ENCODE measurements at regions not wholly inside any gene's neighbourhood (a gene's known extent, or its start where the extent isn't known, plus 50 kb on each side); places are given as distances from the start of the nearest gene placed in this dataset.

DNA sequence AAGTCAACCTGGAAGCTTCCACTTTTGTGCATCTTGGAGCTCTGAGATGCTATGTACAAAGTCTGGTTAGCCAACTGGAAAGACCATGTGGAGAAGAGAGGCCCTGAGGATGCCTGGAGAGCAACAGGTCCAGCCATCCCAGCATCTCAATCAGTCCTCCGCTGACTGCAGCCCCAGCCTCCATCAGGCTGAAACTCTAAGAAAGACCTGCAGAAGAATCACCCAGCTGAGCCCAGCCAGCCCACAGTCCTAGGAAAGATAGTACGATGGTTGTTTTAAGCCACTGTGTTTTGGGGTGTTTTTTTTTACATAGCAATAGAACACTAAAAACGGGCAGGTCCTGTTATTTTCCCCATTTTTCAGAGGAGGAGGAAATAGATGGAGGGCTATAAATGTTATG is 84.0 kb downstream of the NCR2 start:
- peaks cover 7% of the 10 kb centered on the region for H3K9me3 ChIP-seq (replicated peaks; ENCODE audit: control insufficient read depth, low read depth, low read length)
- WGBS (ENCODE audit: insufficient coverage) = no CpG with 5 or more reads among the region's 3 CpGs
- H3K4me3 ChIP-seq (ENCODE audit: low read length) = no peak overlapping the region
- DNase-seq = no peak
- no peaks in the 10 kb centered on the region for H3K36me3 ChIP-seq (ENCODE audit: control insufficient read depth, insufficient read depth, low read length)
- H3K27ac ChIP-seq (ENCODE audit: low read length) = no peak overlapping the region
- H3K27me3 ChIP-seq (ENCODE audit: control insufficient read depth, insufficient read depth, low read length) = peaks cover 69% of the 10 kb centered on the region
- H3K4me1 ChIP-seq (ENCODE audit: control insufficient read depth, insufficient read depth, low read length) = peaks cover 7% of the 10 kb centered on the region

DNA sequence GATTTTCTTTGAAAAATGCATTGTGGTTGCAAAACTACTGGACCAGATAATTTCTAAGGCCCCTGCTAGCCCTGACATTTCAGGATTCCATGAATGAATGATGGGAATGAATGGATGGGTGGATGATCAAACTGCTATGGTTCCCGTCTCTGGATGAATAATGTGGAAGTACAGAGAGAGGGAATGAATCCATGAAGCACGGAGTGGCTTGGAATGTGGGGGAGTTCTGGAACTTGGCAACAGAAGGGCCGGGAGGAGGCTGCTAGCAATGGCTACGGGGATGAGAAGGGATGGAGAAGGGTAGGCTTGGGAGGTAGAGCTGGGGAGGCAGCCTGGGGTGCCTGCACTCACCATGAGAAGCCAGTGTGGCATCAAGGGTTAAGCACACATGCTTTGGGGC is 84.8 kb downstream of the NCR2 start:
- Histone ChIP-seq H3K4me1 (ENCODE audit: control insufficient read depth, insufficient read depth, low read length) (peaks cover 10% of the 10 kb centered on the region), H3K4me3 (ENCODE audit: low read length) (no peak overlapping the region), H3K9me3 (replicated peaks; ENCODE audit: control insufficient read depth, low read depth, low read length) (peaks cover 7% of the 10 kb centered on the region), H3K36me3 (ENCODE audit: control insufficient read depth, insufficient read depth, low read length) (no peaks in the 10 kb centered on the region), H3K27ac (ENCODE audit: low read length) (no peak overlapping the region), H3K27me3 (ENCODE audit: control insufficient read depth, insufficient read depth, low read length) (peaks cover 65% of the 10 kb centered on the region)
- DNase-seq = no peak
- WGBS (ENCODE audit: insufficient coverage) = 81% methylated on average over 4 of the region's 4 CpGs

DNA sequence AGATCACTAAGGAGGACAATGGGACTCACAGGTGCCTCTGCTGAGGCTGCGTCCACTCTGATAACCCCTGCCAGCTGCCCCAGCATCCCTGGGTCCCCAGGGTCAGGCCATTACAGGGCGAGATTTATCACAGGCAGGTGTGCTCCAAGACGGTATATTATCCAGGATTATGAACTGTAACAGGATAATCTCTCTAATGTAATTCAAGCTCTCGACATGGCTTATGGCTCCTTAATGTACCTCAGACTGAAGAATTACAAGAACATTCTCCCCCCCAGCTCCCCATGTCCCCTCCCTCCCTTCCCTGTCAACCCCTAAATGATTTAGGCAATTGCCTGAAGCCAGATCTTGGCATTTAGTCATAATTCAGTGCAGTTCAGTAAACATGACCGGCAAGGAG is 86.8 kb downstream of the NCR2 start:
- H3K4me3 ChIP-seq (ENCODE audit: low read length) = no peak overlapping the region
- H3K27me3 ChIP-seq (ENCODE audit: control insufficient read depth, insufficient read depth, low read length) = peaks cover 66% of the 10 kb centered on the region
- WGBS (ENCODE audit: insufficient coverage) = 54% methylated on average over 4 of the region's 5 CpGs
- no peaks in the 10 kb centered on the region for H3K36me3 ChIP-seq (ENCODE audit: control insufficient read depth, insufficient read depth, low read length)
- peaks cover 7% of the 10 kb centered on the region for H3K9me3 ChIP-seq (replicated peaks; ENCODE audit: control insufficient read depth, low read depth, low read length)
- DNase-seq = no peak
- no peak overlapping the region for H3K27ac ChIP-seq (ENCODE audit: low read length)
- peaks cover 15% of the 10 kb centered on the region for H3K4me1 ChIP-seq (ENCODE audit: control insufficient read depth, insufficient read depth, low read length)

DNA sequence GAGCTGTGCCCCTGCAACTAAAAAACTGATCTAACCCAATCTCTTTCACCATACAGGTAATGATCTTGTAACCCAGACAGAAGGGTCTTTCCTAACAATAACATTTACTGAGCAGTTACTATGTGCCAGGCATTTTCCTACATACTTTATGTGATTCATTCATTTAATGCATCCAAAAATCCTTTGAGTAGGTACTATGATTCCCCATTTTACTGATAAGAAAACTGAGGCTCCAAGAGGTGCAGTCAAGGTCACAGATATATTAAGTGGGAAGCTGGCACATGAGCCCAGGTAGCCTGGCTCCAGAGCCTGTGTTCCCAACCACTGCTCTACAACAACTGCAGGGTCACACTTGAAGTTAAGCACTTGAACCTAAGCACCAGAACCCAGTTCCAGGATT is 87.6 kb downstream of the NCR2 start:
- peaks cover 7% of the 10 kb centered on the region for H3K9me3 ChIP-seq (replicated peaks; ENCODE audit: control insufficient read depth, low read depth, low read length)
- H3K36me3 ChIP-seq (ENCODE audit: control insufficient read depth, insufficient read depth, low read length) = no peaks in the 10 kb centered on the region
- H3K27me3 ChIP-seq (ENCODE audit: control insufficient read depth, insufficient read depth, low read length) = peaks cover 66% of the 10 kb centered on the region
- H3K4me1 ChIP-seq (ENCODE audit: control insufficient read depth, insufficient read depth, low read length) = peaks cover 23% of the 10 kb centered on the region
- no peak overlapping the region for H3K4me3 ChIP-seq (ENCODE audit: low read length)
- H3K27ac ChIP-seq (ENCODE audit: low read length) = no peak overlapping the region
- DNase-seq = no peak

DNA sequence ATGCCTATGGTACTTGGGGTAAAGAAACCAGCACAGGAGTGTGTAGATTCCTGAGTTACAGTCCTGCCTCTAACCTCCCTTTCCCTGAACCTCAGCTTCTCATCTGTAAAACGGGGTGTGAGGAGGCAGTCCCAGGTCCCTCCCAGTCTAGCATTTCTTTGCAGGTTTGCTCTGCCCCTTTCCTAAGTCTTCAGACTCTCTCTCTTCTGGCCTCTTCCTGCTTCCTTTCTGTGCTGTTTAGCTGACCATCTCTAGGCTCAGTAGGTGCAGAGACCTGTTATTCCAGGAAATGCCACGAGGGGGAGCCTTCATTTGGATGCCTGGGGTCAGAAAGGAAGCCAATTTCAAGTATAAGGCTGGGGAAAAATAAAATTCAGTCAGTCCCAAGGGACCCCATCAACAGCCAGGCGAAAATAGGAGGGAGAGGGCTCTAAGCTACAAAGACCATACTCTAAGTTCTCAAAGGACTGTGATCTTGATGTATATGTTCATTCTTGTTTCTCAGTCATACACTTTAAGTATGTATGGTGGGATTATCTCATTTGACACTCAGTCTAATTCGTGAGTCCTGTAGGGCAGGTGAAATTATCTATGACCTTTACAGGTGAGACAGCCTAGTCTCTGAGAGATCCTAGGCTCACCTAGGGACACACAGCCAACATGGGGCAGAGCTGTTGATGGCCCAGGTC is 89.1 kb downstream of the NCR2 start:
- Histone ChIP-seq H3K9me3 (replicated peaks; ENCODE audit: control insufficient read depth, low read depth, low read length) (peaks cover 2% of the 10 kb centered on the region), H3K27me3 (ENCODE audit: control insufficient read depth, insufficient read depth, low read length) (peaks cover 73% of the 10 kb centered on the region), H3K27ac (ENCODE audit: low read length) (no peak overlapping the region), H3K36me3 (ENCODE audit: control insufficient read depth, insufficient read depth, low read length) (no peaks in the 10 kb centered on the region), H3K4me3 (ENCODE audit: low read length) (no peak overlapping the region), H3K4me1 (ENCODE audit: control insufficient read depth, insufficient read depth, low read length) (peaks cover 33% of the 10 kb centered on the region)
- peak; percentile 87 for DNase-seq
- WGBS (ENCODE audit: insufficient coverage) = 0% methylated on average over 1 of the region's 4 CpGs

DNA sequence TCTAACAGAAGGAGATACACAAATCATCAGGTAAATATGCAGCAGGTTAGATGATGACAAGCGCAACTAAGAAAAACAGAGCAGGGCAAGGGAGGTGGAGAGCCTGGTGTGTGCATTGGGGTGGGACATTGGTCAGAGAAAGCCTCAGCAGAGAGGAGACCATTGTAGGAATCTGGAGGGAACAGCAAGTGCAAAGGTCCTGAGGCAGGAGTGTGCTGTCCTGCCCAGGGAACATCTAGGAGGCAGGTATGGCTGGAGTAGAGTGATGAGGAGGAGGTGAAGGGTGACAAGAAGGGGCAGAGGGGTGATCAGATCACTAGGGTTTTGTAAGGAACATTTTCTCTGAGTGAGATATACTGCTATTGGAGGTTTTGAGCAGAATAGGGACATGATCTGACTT is 90.1 kb downstream of the NCR2 start:
- Histone ChIP-seq H3K27me3 (ENCODE audit: control insufficient read depth, insufficient read depth, low read length) (peaks cover 74% of the 10 kb centered on the region), H3K4me3 (ENCODE audit: low read length) (no peak overlapping the region), H3K9me3 (replicated peaks; ENCODE audit: control insufficient read depth, low read depth, low read length) (no peaks in the 10 kb centered on the region), H3K36me3 (ENCODE audit: control insufficient read depth, insufficient read depth, low read length) (no peaks in the 10 kb centered on the region), H3K27ac (ENCODE audit: low read length) (no peak overlapping the region), H3K4me1 (ENCODE audit: control insufficient read depth, insufficient read depth, low read length) (peaks cover 36% of the 10 kb centered on the region)
- DNase-seq = no peak
- 100% methylated on average over 1 of the region's 1 CpG for WGBS (ENCODE audit: insufficient coverage)

DNA sequence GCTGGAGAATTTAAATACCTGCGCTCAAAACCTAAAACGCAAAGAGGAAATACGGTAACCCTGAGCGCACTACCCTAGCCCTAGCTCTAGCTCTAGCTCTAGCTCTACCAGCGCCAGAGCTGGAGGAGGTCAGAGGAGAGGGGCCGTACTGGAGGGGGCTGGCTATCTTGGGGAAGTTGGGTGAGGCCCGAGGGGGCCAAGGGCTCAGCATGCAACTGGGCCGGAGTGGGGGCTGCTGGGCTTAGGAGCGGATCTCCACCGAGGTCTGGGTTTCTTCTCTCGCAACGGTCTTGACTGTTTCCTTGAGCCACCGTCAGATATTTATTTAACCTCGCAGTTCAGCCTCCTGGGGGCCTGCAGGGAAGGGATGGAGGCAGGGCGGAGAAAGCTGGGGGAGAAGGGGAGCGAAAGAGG is 91.0 kb downstream of the NCR2 start:
- Histone ChIP-seq H3K27me3 (ENCODE audit: control insufficient read depth, insufficient read depth, low read length) (peaks cover 76% of the 10 kb centered on the region), H3K36me3 (ENCODE audit: control insufficient read depth, insufficient read depth, low read length) (no peaks in the 10 kb centered on the region), H3K4me3 (ENCODE audit: low read length) (no peak overlapping the region), H3K4me1 (ENCODE audit: control insufficient read depth, insufficient read depth, low read length) (peaks cover 40% of the 10 kb centered on the region), H3K27ac (ENCODE audit: low read length) (no peak overlapping the region), H3K9me3 (replicated peaks; ENCODE audit: control insufficient read depth, low read depth, low read length) (no peaks in the 10 kb centered on the region)
- DNase-seq = peak; percentile 52
- 11% methylated on average over 9 of the region's 16 CpGs for WGBS (ENCODE audit: insufficient coverage)

DNA sequence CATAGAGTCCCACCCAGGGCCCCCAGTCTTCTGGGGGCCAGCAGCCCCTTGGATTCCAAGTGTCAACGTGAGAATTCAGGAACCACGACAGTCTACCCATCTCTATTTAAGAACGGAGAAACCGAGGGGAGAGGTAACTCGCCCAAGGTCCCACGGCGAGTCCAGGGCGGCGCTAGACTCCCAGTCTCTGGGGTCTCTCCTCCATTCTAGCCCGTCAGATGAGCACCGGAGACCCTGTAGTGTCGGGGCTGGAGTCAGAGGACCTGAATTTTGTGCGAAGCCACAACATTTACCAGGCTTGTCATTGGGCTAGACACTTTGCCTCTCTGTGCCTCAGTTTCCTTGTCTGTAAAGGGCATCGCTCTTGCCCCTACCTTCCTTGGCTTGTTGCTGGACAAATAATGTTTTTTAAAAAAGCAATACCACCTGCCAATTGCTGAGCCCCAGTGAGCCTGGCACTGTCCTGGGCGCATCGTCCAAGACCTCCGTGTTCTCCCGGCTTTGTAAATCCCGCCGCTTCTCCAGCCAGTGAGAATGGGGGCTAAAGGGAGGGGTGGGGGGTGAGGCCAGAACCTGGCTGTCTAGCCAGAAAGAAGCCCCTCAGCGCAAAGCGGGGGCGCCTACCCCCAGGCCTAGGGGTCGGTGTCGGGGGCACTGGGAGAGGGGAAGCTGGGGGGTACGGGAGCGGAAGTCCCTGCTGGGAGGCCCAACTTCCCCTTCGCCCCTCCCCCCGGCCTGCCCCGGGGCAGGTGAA is 91.7 kb downstream of the NCR2 start:
- H3K4me3 ChIP-seq (ENCODE audit: low read length) = peak overlapping the region; percentile 34
- 7% methylated on average over 12 of the region's 30 CpGs for WGBS (ENCODE audit: insufficient coverage)
- no peaks in the 10 kb centered on the region for H3K9me3 ChIP-seq (replicated peaks; ENCODE audit: control insufficient read depth, low read depth, low read length)
- peaks cover 40% of the 10 kb centered on the region for H3K4me1 ChIP-seq (ENCODE audit: control insufficient read depth, insufficient read depth, low read length)
- peaks cover 74% of the 10 kb centered on the region for H3K27me3 ChIP-seq (ENCODE audit: control insufficient read depth, insufficient read depth, low read length)
- no peak for DNase-seq
- H3K36me3 ChIP-seq (ENCODE audit: control insufficient read depth, insufficient read depth, low read length) = no peaks in the 10 kb centered on the region
- H3K27ac ChIP-seq (ENCODE audit: low read length) = no peak overlapping the region

DNA sequence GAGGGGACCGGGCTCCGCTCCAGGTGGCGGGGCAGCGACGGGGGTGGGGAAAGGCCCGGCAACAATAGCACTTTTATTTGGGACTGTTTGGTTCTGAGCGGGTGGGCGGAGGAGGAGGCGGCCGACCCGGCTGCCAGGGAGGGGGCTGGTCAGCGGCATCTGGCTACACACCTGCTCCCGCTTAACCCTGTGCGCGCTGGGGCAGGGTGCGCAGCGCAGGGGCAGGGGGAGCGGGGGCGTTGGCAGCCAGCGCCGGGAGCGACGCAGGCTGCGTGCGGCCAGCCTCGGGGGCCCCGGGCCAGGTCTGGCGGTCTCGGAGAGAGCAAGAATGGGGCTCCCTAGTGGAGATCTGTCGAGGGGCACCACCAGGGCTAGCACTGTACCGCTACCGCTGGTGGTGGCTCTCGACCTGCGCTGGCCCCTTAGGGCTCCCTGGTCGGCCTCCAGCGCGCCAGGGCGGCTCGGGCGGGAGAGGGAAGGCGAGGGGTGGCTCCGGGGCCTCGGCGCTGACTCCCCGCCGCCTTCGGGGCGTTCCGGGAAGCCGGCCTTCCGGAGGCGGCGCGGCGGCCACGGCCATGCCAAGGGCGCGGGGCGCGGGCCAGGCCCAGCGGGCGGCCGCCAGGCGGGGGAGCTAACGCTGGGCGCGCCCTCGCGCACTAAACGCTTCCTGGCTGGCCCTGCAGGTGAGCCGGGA is 92.4 kb downstream of the NCR2 start:
- DNase-seq = peak; percentile 65
- Histone ChIP-seq H3K27me3 (ENCODE audit: control insufficient read depth, insufficient read depth, low read length) (peaks cover 76% of the 10 kb centered on the region), H3K27ac (ENCODE audit: low read length) (no peak overlapping the region)

DNA sequence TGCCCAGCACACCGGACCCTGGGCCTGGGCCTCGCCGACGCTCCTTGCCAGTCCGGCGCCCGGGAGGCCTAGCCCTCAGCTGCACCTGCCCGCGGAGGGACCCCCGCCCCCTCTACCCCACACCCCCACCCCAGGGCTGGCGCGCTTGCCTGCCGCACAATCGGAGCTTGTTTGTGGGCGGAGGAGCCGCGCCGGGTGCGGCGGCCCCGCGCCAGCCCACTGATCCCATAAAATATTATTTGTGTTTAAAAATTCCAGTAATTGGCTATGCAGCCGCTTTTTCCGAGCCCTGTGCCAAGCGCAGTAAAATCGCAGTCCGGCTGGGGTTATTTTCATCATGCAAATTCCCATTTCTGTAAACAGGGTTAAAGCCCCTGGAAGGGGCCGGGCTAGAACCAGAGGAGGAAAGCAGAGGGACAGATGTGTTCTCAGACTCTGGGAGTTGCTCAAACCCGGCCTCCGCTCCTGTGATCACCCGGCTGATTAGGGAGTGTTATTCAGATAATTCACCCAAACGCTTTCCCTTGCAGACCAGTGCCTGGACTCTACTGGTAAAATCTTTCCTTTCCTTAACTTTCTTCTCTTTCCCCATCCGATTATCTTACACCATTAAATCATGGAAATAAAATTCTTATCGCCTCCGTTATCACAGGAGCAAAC is 93.1 kb downstream of the NCR2 start:
- Histone ChIP-seq H3K27ac (ENCODE audit: low read length) (peak overlapping the region; percentile 71), H3K4me1 (ENCODE audit: control insufficient read depth, insufficient read depth, low read length) (peaks cover 40% of the 10 kb centered on the region), H3K4me3 (ENCODE audit: low read length) (peak overlapping the region; percentile 15), H3K36me3 (ENCODE audit: control insufficient read depth, insufficient read depth, low read length) (no peaks in the 10 kb centered on the region), H3K27me3 (ENCODE audit: control insufficient read depth, insufficient read depth, low read length) (peaks cover 71% of the 10 kb centered on the region), H3K9me3 (replicated peaks; ENCODE audit: control insufficient read depth, low read depth, low read length) (no peaks in the 10 kb centered on the region)
- 4% methylated on average over 5 of the region's 35 CpGs for WGBS (ENCODE audit: insufficient coverage)
- peak; percentile 92 for DNase-seq

More for the DNA sequence above, 92.4 kb downstream of the NCR2 start:
- under 1% methylated on average over 67 of the region's 71 CpGs for WGBS (ENCODE audit: insufficient coverage)
- H3K4me1 ChIP-seq (ENCODE audit: control insufficient read depth, insufficient read depth, low read length) = peaks cover 40% of the 10 kb centered on the region
- no peaks in the 10 kb centered on the region for H3K9me3 ChIP-seq (replicated peaks; ENCODE audit: control insufficient read depth, low read depth, low read length)
- H3K36me3 ChIP-seq (ENCODE audit: control insufficient read depth, insufficient read depth, low read length) = no peaks in the 10 kb centered on the region
- H3K4me3 ChIP-seq (ENCODE audit: low read length) = peak overlapping the region; percentile 34
